NCI-H1436 treated with DMSO at 0.1 percent for 48 hours (cell line): ENCODE measurements at regions not wholly inside any gene's neighbourhood (a gene's known extent, or its start where the extent isn't known, plus 50 kb on each side); places are given as distances from the start of the nearest gene placed in this dataset.
"Not testable (repeated sequence)": the region's sequence is repeated elsewhere in the genome, so short reads cannot be mapped to it uniquely, and the experiment has no call there.

Experiments used
- DNase-seq: peaks from one replicate; lab custom pipeline; 2025; lab: John Stamatoyannopoulos, UW

DNA sequence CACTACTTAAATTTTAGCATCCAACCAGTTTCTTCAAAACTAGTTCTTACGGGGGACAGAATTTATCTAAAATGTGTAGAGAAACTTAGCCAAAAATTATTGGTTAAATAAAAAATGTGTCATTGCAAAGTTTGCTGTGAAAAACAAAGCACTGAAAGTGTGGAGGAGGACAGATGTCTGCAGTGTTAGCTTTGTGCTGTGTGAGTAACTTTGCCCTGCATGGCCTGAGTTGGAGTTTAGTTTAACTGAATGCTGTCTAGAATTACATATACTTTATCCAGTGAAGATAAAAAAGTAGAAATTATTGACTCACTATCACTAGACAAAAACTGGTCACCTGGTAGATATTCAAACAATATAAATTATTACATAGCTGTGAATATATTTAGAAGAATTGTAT lies 1225.2 kb upstream of the CELF4 start:
- no peak for DNase-seq

DNA sequence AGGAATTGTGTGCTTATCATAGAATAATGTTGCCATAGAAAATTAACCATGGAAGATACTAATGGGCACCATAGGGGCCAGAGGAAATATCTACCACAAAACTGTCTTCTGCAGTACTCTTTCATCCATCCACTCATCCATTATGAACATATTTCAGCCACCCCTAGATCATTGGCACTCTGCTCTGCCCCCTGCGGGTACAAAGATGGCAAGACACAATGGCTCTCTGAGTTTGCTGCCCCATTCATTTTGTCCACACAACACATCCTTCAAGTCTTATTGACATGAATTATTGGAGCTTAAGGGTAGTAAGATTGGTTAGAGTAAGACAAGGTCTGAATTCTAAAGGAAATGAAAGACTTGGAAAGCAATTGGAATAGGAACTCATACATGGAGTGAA lies 1224.7 kb upstream of the CELF4 start:
- no peak for DNase-seq

DNA sequence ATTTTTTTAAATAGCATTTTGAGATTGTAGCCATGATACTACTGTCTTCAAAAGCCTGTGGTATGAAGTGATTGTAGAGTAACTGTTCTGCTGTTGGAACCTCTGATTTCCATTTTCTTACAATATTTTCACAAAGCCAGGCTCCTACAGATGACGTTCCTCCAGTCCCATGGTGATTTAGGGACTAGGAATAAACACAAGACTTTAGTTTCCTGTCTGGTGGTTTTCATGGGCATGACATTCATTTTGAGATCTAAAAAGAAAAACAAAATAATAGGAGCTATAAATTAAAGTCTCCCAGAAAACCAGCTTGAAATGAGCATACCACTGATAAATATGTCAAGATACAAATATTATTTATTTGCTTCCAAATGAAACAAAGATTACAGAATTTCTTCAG lies 1223.5 kb upstream of the CELF4 start:
- DNase-seq = no peak

DNA sequence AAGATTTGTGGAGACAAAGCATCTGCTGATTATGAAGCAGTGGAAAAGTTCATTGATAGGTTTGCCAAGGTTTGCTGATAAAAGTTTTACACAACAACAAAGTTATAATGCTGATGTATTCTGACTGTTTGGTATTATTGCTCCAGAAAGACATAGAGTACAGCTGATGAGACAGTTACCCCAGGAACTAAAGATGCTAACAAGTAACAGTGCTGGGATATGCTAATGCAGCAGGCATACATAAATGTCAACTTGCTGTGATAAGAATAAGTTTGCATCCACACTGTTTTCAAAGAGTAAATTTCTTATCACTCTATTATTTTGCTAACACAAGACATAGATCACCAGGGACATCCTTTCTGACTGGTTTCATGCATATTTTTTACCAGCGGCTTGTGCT lies 1221.3 kb upstream of the CELF4 start:
- no peak for DNase-seq

DNA sequence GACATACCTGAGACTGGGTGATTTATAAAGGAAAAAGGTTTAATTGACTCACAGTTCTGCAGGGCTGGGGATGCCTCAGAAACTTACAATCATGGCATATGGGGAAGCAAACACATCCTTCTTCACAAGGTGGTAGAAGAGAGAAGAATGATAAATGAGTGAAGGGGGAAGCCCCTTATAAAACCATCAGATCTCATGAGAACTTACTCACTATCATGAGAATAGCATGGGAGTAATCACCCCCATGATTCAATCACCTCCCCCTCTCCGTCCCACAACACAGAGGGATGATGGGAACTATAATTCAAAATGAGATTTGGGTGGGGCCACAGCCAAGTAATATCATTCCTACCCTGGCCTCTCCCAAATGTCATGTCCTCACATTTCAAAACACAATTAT lies 1206.0 kb upstream of the CELF4 start:
- not testable (repeated sequence) for DNase-seq

DNA sequence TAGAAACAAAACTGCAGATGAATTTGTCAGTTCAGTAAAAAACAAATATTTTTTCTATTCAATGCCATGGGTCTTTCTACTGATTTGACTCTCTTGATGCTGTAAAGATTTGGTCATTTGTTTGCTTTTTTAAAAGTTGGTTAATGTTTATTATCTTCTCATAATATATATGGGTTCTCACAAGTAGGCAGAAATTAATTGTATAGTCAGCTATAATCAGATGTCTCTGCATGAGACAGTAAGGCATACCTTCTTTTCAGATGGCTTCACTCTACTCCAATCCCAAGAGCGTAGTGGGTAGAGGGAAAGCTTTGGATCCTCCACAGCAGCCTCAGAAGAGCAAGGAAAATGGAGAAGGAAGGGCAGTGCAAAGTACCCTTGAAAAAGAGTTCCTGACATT lies 1202.9 kb upstream of the CELF4 start:
- no peak for DNase-seq

DNA sequence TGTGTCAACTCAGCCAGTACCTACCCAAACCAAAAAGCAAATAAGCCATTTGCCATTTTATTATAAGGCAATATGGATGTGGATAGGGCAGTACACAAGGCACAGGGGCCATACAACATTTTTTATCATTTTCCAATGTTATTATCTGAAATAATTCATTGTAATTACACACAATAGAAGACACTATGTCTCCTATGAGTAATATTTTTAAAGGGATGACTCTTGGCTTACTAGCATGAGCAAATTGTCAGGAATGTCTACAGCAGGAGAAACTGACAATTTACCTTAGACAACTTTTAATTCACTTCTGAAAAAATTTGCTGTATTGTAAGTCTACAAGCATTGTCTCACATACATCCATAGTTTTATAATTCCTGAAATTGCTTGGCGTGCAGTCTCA lies 1193.9 kb upstream of the CELF4 start:
- no peak for DNase-seq

DNA sequence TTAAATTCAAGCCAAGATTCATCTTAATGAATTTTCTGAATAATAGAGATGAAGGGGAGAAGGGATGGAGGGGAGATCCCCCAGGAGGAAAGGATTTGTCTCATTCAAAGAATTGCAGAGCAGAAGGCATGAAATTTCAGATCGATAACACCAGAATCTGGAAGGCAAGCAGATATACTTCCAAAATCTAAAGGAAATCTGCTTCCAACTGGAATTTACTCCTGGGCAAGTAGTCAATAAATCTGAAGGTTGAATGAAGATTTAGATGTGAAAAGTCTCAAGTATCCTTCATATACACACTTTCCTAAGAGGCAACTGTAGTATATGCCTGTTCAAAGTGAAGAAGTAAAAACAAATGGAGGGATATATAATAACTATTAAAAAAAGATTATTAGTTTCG lies 1190.8 kb upstream of the CELF4 start:
- no peak for DNase-seq

DNA sequence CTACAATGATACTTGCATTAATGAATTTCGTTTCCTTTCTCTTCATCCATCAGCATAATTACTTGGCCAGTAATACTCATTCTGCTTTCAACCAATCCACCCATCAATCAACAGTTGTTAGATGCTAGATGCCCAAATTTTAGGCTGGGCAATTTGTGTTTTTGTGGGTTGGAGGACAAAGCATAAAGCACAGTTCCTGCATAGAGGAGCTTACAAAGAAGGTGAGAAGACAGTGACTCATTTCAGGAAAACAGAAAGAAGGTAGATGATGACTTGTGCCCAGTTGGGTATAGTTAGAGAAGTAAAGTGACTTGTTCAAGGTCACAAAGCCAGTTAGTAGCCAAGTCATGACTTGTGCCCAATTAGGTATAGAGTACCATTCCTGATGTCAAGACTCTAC lies 1186.8 kb upstream of the CELF4 start:
- DNase-seq = no peak

DNA sequence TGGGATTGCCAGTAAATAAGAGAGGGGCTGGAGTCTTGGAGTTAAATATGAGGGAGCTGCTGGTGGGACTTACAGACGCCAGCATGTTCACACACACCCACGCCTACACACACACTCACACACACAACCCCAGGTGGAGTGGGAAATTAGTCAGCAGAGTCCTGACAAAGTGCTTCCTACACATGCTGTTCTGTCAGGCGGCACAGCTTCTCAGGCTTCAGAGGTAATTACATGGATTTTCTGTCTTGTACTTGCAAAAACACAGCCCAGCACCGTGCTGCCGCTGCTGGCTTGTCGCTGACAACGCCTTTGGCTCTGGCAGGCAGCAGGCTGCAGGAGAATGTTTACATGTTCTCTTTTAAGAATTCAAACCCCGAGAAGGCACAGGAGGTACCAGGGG lies 1186.3 kb upstream of the CELF4 start:
- no peak for DNase-seq

DNA sequence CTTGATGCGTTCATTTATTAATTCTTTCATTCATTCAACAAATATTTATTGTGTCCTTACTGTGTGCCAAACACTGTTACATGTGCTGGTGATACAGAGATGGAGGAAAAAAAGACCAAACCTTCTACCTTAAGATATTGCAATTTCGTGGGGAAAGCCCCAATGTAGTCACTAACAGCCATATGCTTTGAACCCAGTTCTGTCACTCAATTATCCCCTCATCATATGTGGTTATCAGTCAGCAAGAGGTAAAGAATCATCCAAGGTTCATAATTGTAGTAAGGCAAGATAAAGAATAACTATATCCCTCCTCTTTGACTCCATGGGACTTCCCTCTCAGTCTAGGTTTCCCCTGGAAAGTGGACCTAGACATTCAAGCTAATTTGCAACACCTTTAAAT lies 1185.6 kb upstream of the CELF4 start:
- no peak for DNase-seq

DNA sequence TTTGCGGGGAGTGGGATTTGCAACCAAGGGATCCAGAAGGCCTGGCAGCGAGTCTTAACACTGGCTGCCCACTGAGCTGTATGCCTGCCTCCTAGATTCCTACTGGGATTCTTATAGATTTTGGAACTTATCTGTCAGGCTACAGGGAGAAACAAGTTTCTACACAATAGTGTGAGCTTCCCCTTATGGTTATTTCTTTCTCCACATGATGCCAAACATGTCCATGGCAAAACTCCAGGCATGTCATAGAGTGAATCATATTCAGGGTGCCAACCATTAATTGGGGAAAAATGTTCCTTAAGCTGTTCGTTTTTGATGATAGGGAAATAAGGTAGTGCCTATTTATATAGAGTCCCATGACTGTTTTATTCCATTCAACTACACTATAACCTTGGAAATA lies 1185.2 kb upstream of the CELF4 start:
- DNase-seq = no peak

DNA sequence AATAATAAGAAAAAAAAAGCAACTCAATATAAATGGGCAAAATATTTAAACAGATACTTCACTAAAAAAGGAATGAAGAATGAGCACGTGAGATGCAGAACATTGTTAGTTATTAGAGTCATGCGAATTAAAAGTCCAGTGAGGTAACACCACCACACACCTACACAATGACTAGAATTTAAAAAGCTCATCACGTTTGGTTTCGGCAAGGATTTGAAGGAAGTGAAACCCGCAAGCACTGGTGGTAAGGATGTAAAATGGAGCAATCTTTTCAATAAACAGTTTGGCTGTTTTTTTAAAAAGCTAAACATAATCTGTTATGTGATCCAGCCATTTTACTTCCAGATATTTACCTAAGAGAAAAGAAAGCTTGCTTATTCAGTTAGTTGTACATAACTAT lies 1181.6 kb upstream of the CELF4 start:
- no peak for DNase-seq

DNA sequence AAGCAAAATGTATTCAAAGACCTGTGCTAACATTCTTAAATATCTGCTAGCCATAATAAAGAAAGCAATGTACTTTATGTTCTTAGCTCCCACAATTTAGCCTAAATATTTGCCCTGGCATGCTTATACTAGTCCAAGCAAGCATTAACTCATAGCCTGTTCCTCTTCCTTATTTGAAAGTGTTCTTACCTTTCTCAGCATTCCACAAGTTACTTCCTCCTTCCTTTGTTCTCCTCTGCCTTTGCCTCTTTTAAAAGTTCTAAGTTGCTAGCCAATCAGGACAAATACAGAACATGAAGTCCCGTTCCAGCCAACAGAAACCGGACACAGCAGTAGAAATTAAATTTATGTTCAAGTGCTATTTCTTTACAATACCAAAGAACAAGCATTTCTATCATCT lies 1154.6 kb upstream of the CELF4 start:
- DNase-seq = not testable (repeated sequence)

DNA sequence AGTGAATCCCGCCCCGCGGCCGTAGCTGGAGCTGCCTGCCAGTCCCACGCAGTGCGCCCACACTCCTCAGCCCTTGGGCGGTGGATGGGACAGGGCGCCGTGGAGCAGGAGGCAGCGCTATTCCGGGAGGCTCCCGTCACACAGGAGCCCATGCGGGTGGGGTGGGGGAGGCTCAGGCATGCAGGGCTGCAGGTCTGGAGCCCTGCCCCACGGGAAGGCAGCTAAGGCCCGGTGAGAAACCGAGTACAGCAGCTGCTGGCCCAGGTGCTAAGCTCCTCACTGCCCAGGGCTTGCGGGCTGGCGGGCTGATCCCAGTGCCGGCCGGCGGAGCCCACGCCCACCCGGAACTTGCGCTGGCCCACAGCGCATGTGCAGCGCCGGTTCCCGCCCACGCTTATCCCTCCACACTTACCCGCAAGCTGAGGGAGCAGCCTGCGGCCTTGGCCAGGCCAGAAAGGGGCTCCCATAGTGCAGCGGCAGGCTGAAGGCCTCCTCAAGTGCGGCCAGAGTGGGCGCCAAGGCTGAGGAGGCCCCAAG lies 1152.8 kb upstream of the CELF4 start:
- DNase-seq = no peak

DNA sequence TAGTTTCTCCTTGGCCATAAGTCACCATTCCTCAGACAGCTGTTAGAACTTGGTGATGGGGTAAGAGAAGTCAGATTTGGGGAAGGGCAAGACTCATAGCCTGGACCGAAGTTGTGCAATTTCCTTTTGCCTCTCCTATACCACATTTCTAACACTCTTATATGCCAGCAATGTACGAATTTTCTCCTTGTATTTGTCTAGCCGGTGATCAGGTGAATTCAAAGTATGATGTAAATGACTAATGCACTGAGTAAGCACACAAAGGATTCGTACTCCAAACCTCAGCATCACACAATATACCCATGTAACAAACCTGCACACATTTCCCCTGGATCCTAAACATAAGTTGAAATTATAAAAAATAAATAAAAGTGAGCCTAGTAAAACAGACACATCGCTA lies 1143.5 kb upstream of the CELF4 start:
- DNase-seq = no peak

DNA sequence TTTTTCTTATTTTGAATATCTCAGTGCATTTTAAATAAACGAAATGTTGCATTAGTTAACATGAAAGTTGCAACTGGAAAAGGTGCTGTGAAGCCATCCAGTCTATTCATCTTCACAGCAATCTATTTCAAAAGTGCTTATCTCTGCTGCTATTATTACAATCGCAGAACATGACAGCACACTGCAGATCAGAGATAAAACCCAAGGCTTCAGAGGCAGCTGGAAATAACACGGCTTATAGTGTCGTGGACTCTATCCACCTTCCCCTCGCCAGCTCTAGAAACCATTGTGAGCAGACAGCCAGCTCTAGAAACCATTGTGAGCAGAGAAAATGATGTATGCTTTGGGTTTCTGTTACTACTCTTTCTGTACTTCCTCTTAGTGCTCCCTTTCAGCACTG lies 1140.8 kb upstream of the CELF4 start:
- DNase-seq = no peak

DNA sequence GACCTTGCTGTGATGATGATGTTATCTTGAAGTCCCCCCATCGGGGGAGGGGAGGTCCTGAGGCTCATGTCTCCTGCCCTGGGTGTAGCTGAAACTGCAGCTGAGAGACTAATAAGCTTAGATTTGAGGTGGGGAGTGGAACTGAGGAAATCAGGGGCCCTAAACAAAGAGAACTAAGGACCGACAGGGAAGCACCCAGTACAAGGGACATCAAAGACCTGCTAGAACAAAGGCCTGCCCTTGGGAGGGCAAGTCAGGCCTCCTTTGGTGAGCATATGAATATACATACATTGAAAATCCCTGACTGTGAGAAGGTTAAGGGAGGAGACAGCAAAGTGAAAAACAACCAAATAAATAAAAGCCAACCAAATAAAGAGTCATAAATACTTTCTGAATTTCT lies 1132.5 kb upstream of the CELF4 start:
- DNase-seq = no peak

DNA sequence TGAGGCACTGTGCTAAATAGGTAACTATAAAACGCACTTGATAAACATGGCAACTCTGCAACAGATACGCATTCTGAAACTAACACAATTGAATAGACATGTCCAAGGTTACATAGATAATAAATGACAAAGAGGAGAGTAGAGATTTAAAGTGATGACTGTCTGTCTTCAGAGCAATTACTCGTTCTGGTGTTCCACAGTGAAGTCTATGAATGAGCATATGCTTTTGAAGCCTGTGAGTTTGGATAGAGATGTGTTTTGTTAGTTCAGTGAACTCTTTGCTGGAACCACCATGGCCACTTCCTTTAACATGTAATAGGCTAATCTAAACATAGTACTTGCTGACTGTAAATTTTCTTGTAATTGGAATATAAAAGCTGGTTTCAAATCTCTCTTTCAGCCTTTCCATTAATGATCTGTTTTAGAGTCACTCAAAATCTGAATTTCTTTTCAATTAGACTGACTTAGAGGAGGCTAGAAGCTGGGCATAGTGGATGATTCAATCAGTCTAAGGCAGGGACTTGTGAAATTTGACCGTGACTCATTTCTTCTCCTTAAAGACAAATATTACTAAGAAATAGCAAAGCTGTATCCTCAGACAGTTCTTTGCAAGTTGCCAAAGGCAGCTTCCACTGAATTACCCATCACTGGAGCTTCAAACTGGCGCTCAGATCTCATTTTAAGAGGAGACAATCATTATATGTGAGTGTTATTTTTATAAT lies 1130.1 kb upstream of the CELF4 start:
- no peak for DNase-seq

DNA sequence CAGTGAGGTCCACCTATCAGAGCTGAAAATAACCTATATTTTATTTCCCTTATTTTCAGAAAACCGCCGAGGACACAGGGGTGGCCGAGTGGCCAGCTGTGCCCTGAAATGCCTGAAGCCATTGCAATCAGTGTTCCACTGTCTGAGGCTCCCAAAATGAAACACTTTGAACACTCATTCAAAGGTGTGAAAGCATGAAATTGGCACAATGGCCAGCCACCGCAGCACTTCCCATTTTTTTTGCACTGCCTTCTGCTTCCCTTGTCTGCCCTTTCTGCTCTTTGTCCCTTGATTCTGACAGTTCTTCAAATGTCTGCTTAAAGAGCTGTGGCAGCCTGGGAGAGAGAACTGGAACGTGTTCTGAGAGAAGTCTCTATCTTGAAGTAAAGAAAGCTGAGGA lies 1127.5 kb upstream of the CELF4 start:
- no peak for DNase-seq

DNA sequence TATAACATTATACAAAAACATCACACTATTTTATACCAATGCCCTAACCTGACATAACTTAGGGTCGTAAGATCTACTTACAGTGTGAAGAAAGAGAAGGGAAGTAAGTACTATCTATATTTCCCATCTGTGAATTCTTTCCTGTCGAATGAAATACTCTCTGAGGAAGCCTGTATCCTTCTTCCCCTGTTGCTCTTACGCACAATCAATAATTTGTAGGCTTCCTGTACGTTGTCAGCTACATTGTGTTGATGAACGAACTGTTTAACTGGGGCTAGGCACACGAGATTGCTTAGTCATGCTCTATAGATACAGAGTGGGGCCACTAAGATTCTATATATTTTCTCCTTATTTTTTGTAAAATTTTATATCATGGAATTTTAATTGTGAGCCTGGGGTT lies 1125.0 kb upstream of the CELF4 start:
- DNase-seq = no peak

DNA sequence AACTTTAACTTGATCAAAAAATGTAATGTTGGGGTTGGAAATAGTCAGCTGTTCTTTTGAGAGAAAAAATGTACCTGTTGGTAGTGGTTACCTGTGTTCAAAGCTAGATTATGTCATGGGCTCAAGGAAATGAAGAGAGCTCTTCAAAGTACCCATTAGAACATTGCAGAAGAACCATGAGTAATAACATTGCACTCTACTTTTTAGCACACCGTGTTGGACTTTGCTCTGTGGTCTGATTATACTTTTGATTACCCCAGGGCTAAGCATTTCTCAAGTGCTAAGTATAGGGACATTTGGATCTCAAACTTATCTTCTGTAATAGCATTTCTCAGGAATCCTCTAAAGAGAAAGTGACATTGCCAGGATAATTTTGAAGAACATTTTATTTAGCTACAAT lies 1122.8 kb upstream of the CELF4 start:
- no peak for DNase-seq

DNA sequence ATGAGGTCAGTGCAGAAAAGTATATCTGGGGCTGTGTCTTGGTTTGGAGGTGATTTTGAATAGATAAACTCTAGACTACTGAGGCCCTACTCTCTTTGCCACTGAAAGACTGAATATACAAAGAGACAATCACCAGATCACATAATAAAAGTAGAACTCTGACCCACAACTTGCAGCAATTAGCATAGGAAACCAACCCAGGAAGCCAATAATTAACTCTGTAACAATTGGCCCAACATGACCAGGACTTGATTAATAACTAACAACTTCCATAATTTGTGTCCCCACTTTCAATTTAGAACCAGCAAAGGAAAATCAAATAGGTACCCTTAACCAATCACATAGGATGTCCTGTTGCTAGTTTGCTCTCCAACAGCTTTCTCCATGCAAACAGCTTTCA lies 1104.9 kb upstream of the CELF4 start:
- no peak for DNase-seq

DNA sequence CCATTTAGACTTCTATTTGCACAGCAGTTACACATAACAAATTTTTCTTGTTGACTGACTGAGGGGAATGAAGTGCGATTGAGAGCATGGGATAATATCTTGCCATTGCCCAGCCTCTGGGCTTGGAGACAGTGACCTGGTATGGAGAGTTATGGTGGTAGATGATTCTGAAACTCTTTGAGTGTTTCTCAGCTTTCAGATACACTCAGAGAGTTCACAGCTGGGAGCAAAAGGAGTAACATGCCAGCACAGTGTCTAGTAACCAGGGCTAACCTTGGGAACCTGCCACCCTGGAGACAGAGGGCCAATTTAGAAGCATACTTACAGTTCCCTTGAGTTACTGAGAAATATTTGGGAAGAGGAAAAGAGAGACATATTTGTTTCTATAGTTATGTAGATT lies 1099.3 kb upstream of the CELF4 start:
- no peak for DNase-seq
